ENCODE measurements at regions not wholly inside any gene's neighbourhood (a gene's known extent, or its start where the extent isn't known, plus 50 kb on each side); places are given as distances from the start of the nearest gene placed in this dataset.

DNA sequence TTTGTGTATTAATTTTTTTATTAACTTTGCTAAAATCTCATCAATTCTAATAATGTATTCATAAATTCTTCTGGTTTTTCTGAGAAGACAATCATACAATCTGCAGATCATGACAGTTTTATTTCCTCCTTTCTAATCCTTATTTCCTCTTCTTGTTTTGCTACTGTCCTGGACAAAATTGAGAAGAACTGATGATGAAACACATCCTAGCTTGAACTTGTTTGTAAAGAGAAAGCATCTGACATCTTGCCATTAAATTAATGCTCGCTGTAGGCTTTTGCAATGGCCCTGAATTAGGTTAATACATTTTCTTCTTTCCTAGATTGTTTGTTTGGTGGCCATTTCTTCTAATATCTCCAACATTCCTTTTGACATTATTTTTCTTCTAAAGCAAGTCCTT lies 110.9 kb upstream of the TPM1 start:
- no peak for TF ChIP-seq POLR2AphosphoS5 (IDR thresholded peaks at IDR 0.05; ENCODE audit: low read depth)
- TF ChIP-seq, protein P1, sequence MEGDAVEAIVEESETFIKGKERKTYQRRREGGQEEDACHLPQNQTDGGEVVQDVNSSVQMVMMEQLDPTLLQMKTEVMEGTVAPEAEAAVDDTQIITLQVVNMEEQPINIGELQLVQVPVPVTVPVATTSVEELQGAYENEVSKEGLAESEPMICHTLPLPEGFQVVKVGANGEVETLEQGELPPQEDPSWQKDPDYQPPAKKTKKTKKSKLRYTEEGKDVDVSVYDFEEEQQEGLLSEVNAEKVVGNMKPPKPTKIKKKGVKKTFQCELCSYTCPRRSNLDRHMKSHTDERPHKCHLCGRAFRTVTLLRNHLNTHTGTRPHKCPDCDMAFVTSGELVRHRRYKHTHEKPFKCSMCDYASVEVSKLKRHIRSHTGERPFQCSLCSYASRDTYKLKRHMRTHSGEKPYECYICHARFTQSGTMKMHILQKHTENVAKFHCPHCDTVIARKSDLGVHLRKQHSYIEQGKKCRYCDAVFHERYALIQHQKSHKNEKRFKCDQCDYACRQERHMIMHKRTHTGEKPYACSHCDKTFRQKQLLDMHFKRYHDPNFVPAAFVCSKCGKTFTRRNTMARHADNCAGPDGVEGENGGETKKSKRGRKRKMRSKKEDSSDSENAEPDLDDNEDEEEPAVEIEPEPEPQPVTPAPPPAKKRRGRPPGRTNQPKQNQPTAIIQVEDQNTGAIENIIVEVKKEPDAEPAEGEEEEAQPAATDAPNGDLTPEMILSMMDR (IDR thresholded peaks at IDR 0.05; ENCODE audit: insufficient read depth, low read length) = no peak
- TF ChIP-seq GABPA (IDR thresholded peaks at IDR 0.05; ENCODE audit: low read depth) = no peak
- TF ChIP-seq SPI1 (IDR thresholded peaks at IDR 0.05; ENCODE audit: borderline replicate concordance, low read depth) = no peak
- TF ChIP-seq, protein P2, sequence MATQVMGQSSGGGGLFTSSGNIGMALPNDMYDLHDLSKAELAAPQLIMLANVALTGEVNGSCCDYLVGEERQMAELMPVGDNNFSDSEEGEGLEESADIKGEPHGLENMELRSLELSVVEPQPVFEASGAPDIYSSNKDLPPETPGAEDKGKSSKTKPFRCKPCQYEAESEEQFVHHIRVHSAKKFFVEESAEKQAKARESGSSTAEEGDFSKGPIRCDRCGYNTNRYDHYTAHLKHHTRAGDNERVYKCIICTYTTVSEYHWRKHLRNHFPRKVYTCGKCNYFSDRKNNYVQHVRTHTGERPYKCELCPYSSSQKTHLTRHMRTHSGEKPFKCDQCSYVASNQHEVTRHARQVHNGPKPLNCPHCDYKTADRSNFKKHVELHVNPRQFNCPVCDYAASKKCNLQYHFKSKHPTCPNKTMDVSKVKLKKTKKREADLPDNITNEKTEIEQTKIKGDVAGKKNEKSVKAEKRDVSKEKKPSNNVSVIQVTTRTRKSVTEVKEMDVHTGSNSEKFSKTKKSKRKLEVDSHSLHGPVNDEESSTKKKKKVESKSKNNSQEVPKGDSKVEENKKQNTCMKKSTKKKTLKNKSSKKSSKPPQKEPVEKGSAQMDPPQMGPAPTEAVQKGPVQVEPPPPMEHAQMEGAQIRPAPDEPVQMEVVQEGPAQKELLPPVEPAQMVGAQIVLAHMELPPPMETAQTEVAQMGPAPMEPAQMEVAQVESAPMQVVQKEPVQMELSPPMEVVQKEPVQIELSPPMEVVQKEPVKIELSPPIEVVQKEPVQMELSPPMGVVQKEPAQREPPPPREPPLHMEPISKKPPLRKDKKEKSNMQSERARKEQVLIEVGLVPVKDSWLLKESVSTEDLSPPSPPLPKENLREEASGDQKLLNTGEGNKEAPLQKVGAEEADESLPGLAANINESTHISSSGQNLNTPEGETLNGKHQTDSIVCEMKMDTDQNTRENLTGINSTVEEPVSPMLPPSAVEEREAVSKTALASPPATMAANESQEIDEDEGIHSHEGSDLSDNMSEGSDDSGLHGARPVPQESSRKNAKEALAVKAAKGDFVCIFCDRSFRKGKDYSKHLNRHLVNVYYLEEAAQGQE (IDR thresholded peaks at IDR 0.05; ENCODE audit: insufficient replicate concordance, low read depth) = no peak
- no peak for DNase-seq (ENCODE audit: low read depth in 1 of 2, low spot score in 1 of 2)
- H3K27me3 ChIP-seq (ENCODE audit: insufficient read depth, poor library complexity, severe bottlenecking) = peaks cover 10% of the 10 kb centered on the region
- H3K4me3 ChIP-seq (replicated peaks; ENCODE audit: insufficient read depth, low read length) = no peak overlapping the region
- no peak overlapping the region for H3K27ac ChIP-seq (replicated peaks)

DNA sequence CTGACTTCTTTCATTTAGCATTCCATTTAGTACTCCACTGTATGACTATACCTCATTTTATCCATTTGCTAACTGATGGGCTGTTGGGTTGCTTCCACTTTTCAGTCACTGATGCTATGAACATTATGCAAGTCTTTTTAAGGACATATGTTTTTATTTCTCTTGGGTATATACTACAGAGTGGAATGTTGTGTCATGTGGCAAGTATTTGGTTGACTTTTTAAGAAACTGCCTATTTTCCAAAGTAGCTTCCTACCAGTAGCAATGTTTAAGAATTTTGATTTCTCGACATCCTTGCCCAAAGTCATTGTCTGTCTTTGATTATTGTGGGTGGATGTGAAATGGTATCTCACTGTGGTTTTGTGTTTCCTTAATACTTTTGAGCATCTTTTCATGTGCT lies 110.1 kb upstream of the TPM1 start:
- no peak for DNase-seq (ENCODE audit: low read depth in 1 of 2, low spot score in 1 of 2)
- H3K4me3 ChIP-seq (replicated peaks; ENCODE audit: insufficient read depth, low read length) = no peak overlapping the region
- H3K27ac ChIP-seq (replicated peaks) = no peak overlapping the region
- H3K27me3 ChIP-seq (ENCODE audit: insufficient read depth, poor library complexity, severe bottlenecking) = peaks cover 16% of the 10 kb centered on the region
- TF ChIP-seq, protein P1 (IDR thresholded peaks at IDR 0.05; ENCODE audit: insufficient read depth, low read length) = no peak
- TF ChIP-seq, protein P2 (IDR thresholded peaks at IDR 0.05; ENCODE audit: insufficient replicate concordance, low read depth) = no peak
- no peak for TF ChIP-seq SPI1 (IDR thresholded peaks at IDR 0.05; ENCODE audit: borderline replicate concordance, low read depth)
- TF ChIP-seq GABPA (IDR thresholded peaks at IDR 0.05; ENCODE audit: low read depth) = no peak
- no peak for TF ChIP-seq POLR2AphosphoS5 (IDR thresholded peaks at IDR 0.05; ENCODE audit: low read depth)

DNA sequence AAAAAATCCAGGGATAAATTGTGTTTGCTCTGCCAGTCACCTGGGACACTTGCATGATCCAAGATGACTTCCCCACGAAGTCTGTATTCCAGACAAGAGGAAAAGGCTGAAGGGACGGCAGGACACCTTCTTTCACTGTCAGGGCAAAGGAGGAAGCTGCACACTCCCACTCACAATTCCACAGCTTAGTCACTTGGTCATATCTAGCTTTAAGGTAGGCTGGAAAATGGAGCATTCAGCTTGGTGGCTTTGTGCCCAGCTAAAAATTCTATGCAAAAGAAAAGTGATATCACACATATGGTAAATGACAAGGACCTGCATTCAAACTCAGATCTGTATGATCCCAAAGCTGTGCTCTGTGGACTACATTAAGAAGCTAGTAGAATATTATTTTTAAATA lies 109.2 kb upstream of the TPM1 start:
- no peak for DNase-seq (ENCODE audit: low read depth in 1 of 2, low spot score in 1 of 2)
- TF ChIP-seq POLR2AphosphoS5 (IDR thresholded peaks at IDR 0.05; ENCODE audit: low read depth) (no peak), SPI1 (IDR thresholded peaks at IDR 0.05; ENCODE audit: borderline replicate concordance, low read depth) (no peak), GABPA (IDR thresholded peaks at IDR 0.05; ENCODE audit: low read depth) (no peak)
- TF ChIP-seq, protein P1 (IDR thresholded peaks at IDR 0.05; ENCODE audit: insufficient read depth, low read length) = no peak
- TF ChIP-seq, protein P2 (IDR thresholded peaks at IDR 0.05; ENCODE audit: insufficient replicate concordance, low read depth) = no peak
- Histone ChIP-seq H3K27ac (replicated peaks) (no peak overlapping the region), H3K27me3 (ENCODE audit: insufficient read depth, poor library complexity, severe bottlenecking) (peaks cover 16% of the 10 kb centered on the region), H3K4me3 (replicated peaks; ENCODE audit: insufficient read depth, low read length) (no peak overlapping the region)
